Endothelial cell of umbilical vein (primary cell): ENCODE measurements at regions not wholly inside any gene's neighbourhood (a gene's known extent, or its start where the extent isn't known, plus 50 kb on each side); places are given as distances from the start of the nearest gene placed in this dataset.

Experiments
- BruUV-seq: library from RNA; stranded (reverse); fragments of 400-500 nt; replicated peaks from 2 replicates; lab custom pipeline; 2021; lab: Mats Ljungman, UMichigan
- CTCF ChIA-PET: fragments of 300-600, 350-600 bp; sonication (Branson Sonifier 250); formaldehyde crosslinking; loops from one replicate; lab custom pipeline; 2021; ENCODE audit warnings: antibody characterized with exemption, inconsistent platforms; lab: Charles Lee
- POLR2A ChIA-PET: fragments of 300-600, 350-600 bp; sonication (Branson Sonifier 250); formaldehyde crosslinking; loops from one replicate; lab custom pipeline; 2021; ENCODE audit warnings: antibody characterized with exemption, inconsistent platforms; lab: Charles Lee
- DNase-seq: peaks from one replicate; pipeline ENCODE4 v3.0.0-alpha.2; 2011; ENCODE audit warnings: low read depth, low spot score
- FAIRE-seq: peaks from 2 replicates; lab custom pipeline; 2011; peaks lifted over from hg19 to GRCh38; lab: Jason Lieb, UNC
- H2AFZ ChIP-seq: 2 replicates; pipeline ENCODE4 v1.6.0; 2012; ENCODE audit warnings: low read depth, low read length, control low read depth, inconsistent platforms
- H3K27ac ChIP-seq: 2 replicates; pipeline ENCODE4 v1.5.1; 2011; ENCODE audit warnings: low read depth, mild to moderate bottlenecking, control low read depth, low read length, moderate library complexity; ENCODE audit not compliant: insufficient read depth
- H3K27me3 ChIP-seq, 2 experiments: 2 replicates each; pipeline versions ENCODE4 v1.6.0 to v1.6.1; 2011; ENCODE audit warnings: low read length in 2 of 2, mixed read lengths in 1 of 2; ENCODE audit not compliant: control insufficient read depth in 2 of 2, insufficient read depth in 2 of 2
- H3K36me3 ChIP-seq, 2 experiments: 2 replicates in 1 of 2; 3 replicates in 1 of 2; pipeline ENCODE4 v1.5.1; 2011; ENCODE audit warnings: low read length in 2 of 2, mild to moderate bottlenecking in 1 of 2, moderate library complexity in 1 of 2; ENCODE audit not compliant: control insufficient read depth in 2 of 2, insufficient read depth in 2 of 2; ENCODE audit errors: extremely low read depth in 1 of 2
- H3K4me1 ChIP-seq: 3 replicates; pipeline ENCODE4 v1.5.1; 2011; ENCODE audit warnings: mild to moderate bottlenecking, low read length; ENCODE audit not compliant: control insufficient read depth, insufficient read depth; ENCODE audit errors: extremely low read depth
- H3K4me2 ChIP-seq: 2 replicates; pipeline ENCODE4 v1.6.1; 2011; ENCODE audit warnings: low read length, control low read depth, mixed read lengths; ENCODE audit not compliant: insufficient read depth
- H3K4me3 ChIP-seq, 3 experiments: fragments of 200-600 bp in 1 of 3; sonication (generic), shearing (Covaris generic) in 1 of 3; replicated peaks in 1 of 3; 2 replicates each; pipeline ENCODE4 v1.5.1; 2011 to 2016; ENCODE audit warnings: control low read depth in 3 of 3, low read length in 3 of 3, mild to moderate bottlenecking in 2 of 3, inconsistent platforms in 1 of 3, low read depth in 1 of 3, moderate library complexity in 1 of 3; ENCODE audit not compliant: insufficient read depth in 1 of 3
- H3K79me2 ChIP-seq: 2 replicates; pipeline ENCODE4 v1.6.0; 2012; ENCODE audit warnings: low read length, inconsistent platforms; ENCODE audit not compliant: control insufficient read depth, insufficient read depth
- H3K9ac ChIP-seq: replicated peaks from 2 replicates; pipeline ENCODE3; 2011; ENCODE audit warnings: low read length, control low read depth; ENCODE audit not compliant: insufficient read depth; ENCODE audit errors: extremely low read depth
- H3K9me1 ChIP-seq: replicated peaks from 3 replicates; pipeline ENCODE4 v1.6.0; 2011; ENCODE audit warnings: mild to moderate bottlenecking, low read length; ENCODE audit not compliant: control insufficient read depth, insufficient read depth; ENCODE audit errors: extremely low read depth
- H3K9me3 ChIP-seq: replicated peaks from 2 replicates; pipeline ENCODE4 v1.5.1; 2012; ENCODE audit warnings: low read length, inconsistent platforms; ENCODE audit not compliant: control insufficient read depth, insufficient read depth
- H4K20me1 ChIP-seq: replicated peaks from 2 replicates; pipeline ENCODE3; 2011; ENCODE audit warnings: mild to moderate bottlenecking, low read length; ENCODE audit not compliant: control insufficient read depth, insufficient read depth; ENCODE audit errors: extremely low read depth
- CTCF ChIP-seq, 2 donors: IDR thresholded peaks; 1 replicate in 1 of 2; 2 replicates in 1 of 2; pipeline ENCODE4 v1.5.1; 2011; ENCODE audit warnings: low read length in 2 of 2, mild to moderate bottlenecking in 2 of 2, moderate library complexity in 2 of 2, control low read depth in 1 of 2, inconsistent platforms in 1 of 2, low read depth in 1 of 2; ENCODE audit not compliant: insufficient read depth in 1 of 2; ENCODE audit errors: extremely low read depth in 1 of 2
- GATA2 ChIP-seq: IDR thresholded peaks from 2 replicates; pipeline ENCODE4 v1.7.0; 2011; ENCODE audit warnings: low read depth, mild to moderate bottlenecking, moderate library complexity, mixed read lengths, low read length; ENCODE audit not compliant: insufficient read length, insufficient read depth
- JUN ChIP-seq: IDR thresholded peaks from 2 replicates; pipeline ENCODE4 v1.6.1; 2011; ENCODE audit warnings: borderline replicate concordance, low read depth; ENCODE audit not compliant: insufficient read length, insufficient read depth
- MAX ChIP-seq: IDR thresholded peaks from 2 replicates; pipeline ENCODE4 v1.6.1; 2011; ENCODE audit not compliant: insufficient read depth, insufficient read length
- dilution Hi-C: fragments of 300-500 bp; cut with MboI; formaldehyde crosslinking; loops from one replicate; pipeline ENCODE4 v1.15.0; 2019; ENCODE audit warnings: low sequenced_read_pairs; ENCODE audit not compliant: extremely low pct_ligation_motif_present
- intact Hi-C: fragments of 100-400 bp; cut with micrococcal nuclease; formaldehyde crosslinking; loops from one replicate; pipeline ENCODE4 v1.10.0; 2022

GRCh38 chr13:85864963-85865530 lies 65.8 kb upstream of the SLITRK6 start:
- CTCF ChIA-PET = no interaction called here
- POLR2A ChIA-PET = no interaction called here
- Histone ChIP-seq H3K4me2 (no peak overlapping the region), H3K27ac (no peak overlapping the region), H3K9ac (no peak overlapping the region), H3K9me3 (peaks cover 9% of the 10 kb centered on the region), H3K4me3 (no peak overlapping the region), H3K79me2 (no peaks in the 10 kb centered on the region), H3K36me3 (no peaks in the 10 kb centered on the region), H2AFZ (no peak overlapping the region), H3K27me3 (no peaks in the 10 kb centered on the region), H3K9me1 (no peaks in the 10 kb centered on the region), H3K4me1 (no peaks in the 10 kb centered on the region), H4K20me1 (no peaks in the 10 kb centered on the region)
- FAIRE-seq (no peak), DNase-seq (no peak)
- TF ChIP-seq MAX = no peak
- TF ChIP-seq CTCF (IDR thresholded peaks at IDR 0.05; ENCODE audit: extremely low read depth in 1 of 2, insufficient read depth in 1 of 2, low read depth in 1 of 2, low read length in 2 of 2) = no peak
- no peak for TF ChIP-seq GATA2
- TF ChIP-seq JUN = no peak
- intact Hi-C loops (no loop called here), dilution Hi-C loops (no loop called here)
- no TSS peak for BruUV-seq
